HL-60 (cell line): ENCODE measurements at regions not wholly inside any gene's neighbourhood (a gene's known extent, or its start where the extent isn't known, plus 50 kb on each side); places are given as distances from the start of the nearest gene placed in this dataset.

Experiments used
- CTCF ChIP-seq: IDR thresholded peaks from one replicate; pipeline ENCODE4 v1.5.1; 2011; ENCODE audit warnings: low read length, control low read depth, inconsistent platforms; ENCODE audit not compliant: insufficient read depth
- POLR2AphosphoS5 ChIP-seq: IDR thresholded peaks from 2 replicates; pipeline ENCODE4 v1.6.1; 2012; ENCODE audit warnings: low read depth

- TF ChIP-seq CTCF (no peak), POLR2AphosphoS5 (no peak)
Observed at GRCh38 chr2:176484838-176485237, 215.6 kb downstream of the MTX2 start.
